Activated CD8-positive, alpha-beta T cell treated with anti-CD3 and anti-CD28 coated beads for 36 hours (primary cell): ENCODE measurements at regions not wholly inside any gene's neighbourhood (a gene's known extent, or its start where the extent isn't known, plus 50 kb on each side); places are given as distances from the start of the nearest gene placed in this dataset.

Experiments used
- ATAC-seq: fragments of 200-7000 bp; cut with Tn5 transposase; one replicate; pipeline ENCODE4 v1.10.0; 2021; ENCODE audit warnings: mild to moderate bottlenecking, moderate library complexity
- CTCF ChIA-PET: fragments of 350-600 bp; sonication (Branson Sonifier 250); formaldehyde crosslinking; loops from one replicate; lab custom pipeline; 2021; ENCODE audit warnings: antibody characterized with exemption; lab: Charles Lee
- POLR2A ChIA-PET: fragments of 350-600 bp; sonication (Branson Sonifier 250); formaldehyde crosslinking; loops from one replicate; lab custom pipeline; 2021; ENCODE audit warnings: antibody characterized with exemption; lab: Charles Lee
- DNase-seq: peaks from one replicate; pipeline ENCODE4 v3.0.0-alpha.2; 2020
- H3K27ac Mint-ChIP-seq: one replicate; pipeline ENCODE4 v1.8.0; 2021; ENCODE audit warnings: mild to moderate bottlenecking, mixed read lengths
- H3K27me3 Mint-ChIP-seq: one replicate; pipeline ENCODE4 v1.8.0; 2021; ENCODE audit warnings: mixed read lengths
- H3K36me3 Mint-ChIP-seq: one replicate; pipeline ENCODE4 v1.8.0; 2021; ENCODE audit warnings: low read depth, mixed read lengths
- H3K4me1 Mint-ChIP-seq: one replicate; pipeline ENCODE4 v1.8.0; 2021; ENCODE audit warnings: low read depth, mixed read lengths
- H3K4me3 Mint-ChIP-seq: one replicate; pipeline ENCODE4 v1.8.0; 2021; ENCODE audit warnings: mild to moderate bottlenecking, moderate library complexity, mixed read lengths
- H3K9me3 Mint-ChIP-seq: one replicate; pipeline ENCODE4 v1.8.0; 2021; ENCODE audit warnings: mixed read lengths
- CTCF ChIP-seq: fragments of 200-600 bp; IDR thresholded peaks from one replicate; pipeline ENCODE4 v1.8.0; 2022; ENCODE audit warnings: antibody characterized with exemption, mild to moderate bottlenecking
- intact Hi-C: fragments of 100-400 bp; cut with micrococcal nuclease; formaldehyde crosslinking; loops from one replicate; pipeline ENCODE4 v1.10.0; 2022

DNA sequence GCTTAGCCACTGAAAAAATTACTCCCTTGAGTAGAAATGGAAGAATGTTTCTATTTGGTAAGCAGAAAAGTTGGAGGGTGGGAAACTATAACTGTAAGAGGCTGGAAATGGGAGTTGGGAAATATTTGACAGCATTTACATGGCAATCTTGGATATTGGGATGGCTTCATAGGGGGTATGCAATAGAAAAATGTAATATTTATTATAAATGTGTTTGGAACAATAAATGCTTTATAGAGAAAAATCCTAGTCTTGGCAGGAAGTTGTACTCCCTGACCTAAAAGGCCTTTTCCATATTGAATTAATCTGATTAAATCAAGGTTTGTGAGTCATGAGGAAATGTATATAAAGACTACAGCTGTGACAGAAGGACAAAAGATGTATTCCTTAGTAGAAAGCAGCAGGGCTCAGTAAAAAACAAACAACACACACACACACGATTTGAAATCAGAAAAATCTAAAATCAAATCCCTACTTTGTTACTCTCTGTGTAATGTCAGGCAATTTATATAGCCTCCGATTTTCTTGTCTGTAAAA is 272.3 kb downstream of the CD109 start:
- ChIA-PET CTCF (interaction anchor here (1.4 to 3.9 kb wide), 2 partner anchors 123 to 1241 kb away, joined by 3 to 22 read pairs; no protein-coding TSS in a partner anchor), POLR2A (no interaction called here)
- no peaks in the 10 kb centered on the region for H3K9me3 Mint-ChIP-seq
- no peak for TF ChIP-seq CTCF
- DNase-seq (no peak), ATAC-seq (no peak)
- H3K36me3 Mint-ChIP-seq, result no peaks in the 10 kb centered on the region
- intact Hi-C loops, result loop anchor here (10.0 kb wide), 1 partner anchor 1237 kb away; the partner anchor contains the start of gene COL12A1
- no peak overlapping the region for H3K27ac Mint-ChIP-seq
- no peaks in the 10 kb centered on the region for H3K4me1 Mint-ChIP-seq
- no peaks in the 10 kb centered on the region for H3K27me3 Mint-ChIP-seq
- H3K4me3 Mint-ChIP-seq, result no peak overlapping the region

DNA sequence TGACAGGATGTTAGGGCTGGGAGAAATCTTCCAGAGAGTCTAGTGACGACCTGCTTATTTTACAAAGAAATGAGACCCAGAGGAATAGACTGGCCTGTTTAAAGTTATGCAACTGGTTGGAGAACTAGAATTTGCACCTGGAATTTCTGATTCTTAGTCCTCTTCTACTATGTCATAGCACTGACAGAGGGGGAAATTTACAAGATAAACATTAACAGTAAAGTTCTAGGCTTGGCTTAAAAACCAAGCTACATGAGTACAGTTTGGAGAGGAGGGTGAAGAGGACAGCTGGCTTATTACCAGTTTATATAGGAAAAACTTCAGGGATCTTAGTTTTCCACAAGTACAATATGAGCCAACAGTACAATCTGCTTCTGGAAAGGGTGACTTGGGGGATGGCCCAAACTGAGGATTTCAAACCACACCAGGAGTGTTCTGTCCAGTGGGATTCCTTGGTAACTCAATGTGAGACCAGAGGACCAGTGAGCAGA is 269.6 kb downstream of the CD109 start:
- Mint-ChIP-seq H3K27ac (no peak overlapping the region), H3K4me1 (no peaks in the 10 kb centered on the region), H3K27me3 (no peaks in the 10 kb centered on the region), H3K9me3 (no peaks in the 10 kb centered on the region), H3K36me3 (no peaks in the 10 kb centered on the region), H3K4me3 (no peak overlapping the region)
- ChIA-PET CTCF (no interaction called here), POLR2A (no interaction called here)
- TF ChIP-seq CTCF, result no peak
- DNase-seq (no peak), ATAC-seq (no peak)
- intact Hi-C loops, result loop anchor here (10.0 kb wide), 1 partner anchor 1239 kb away; the partner anchor contains the start of gene COL12A1

GRCh38 chr6:73964241-73964854 is 268.3 kb downstream of the CD109 start:
- ATAC-seq (no peak), DNase-seq (no peak)
- no peak for TF ChIP-seq CTCF
- H3K4me3 Mint-ChIP-seq, result no peak overlapping the region
- ChIA-PET CTCF (interaction anchor here (0.9 to 1.5 kb wide), 2 partner anchors 21 to 1106 kb away, joined by 3 to 4 read pairs; no protein-coding TSS in a partner anchor), POLR2A (no interaction called here)
- H3K27me3 Mint-ChIP-seq, result no peaks in the 10 kb centered on the region
- intact Hi-C loops, result loop anchor here (10.0 kb wide), 1 partner anchor 1240 kb away; the partner anchor contains the start of gene COL12A1
- H3K27ac Mint-ChIP-seq, result no peak overlapping the region
- H3K9me3 Mint-ChIP-seq, result no peaks in the 10 kb centered on the region
- H3K36me3 Mint-ChIP-seq, result no peaks in the 10 kb centered on the region
- no peaks in the 10 kb centered on the region for H3K4me1 Mint-ChIP-seq

GRCh38 chr6:73962884-73963283 is 266.9 kb downstream of the CD109 start:
- DNase-seq (no peak), ATAC-seq (no peak)
- no peaks in the 10 kb centered on the region for H3K27me3 Mint-ChIP-seq
- no peaks in the 10 kb centered on the region for H3K4me1 Mint-ChIP-seq
- no peaks in the 10 kb centered on the region for H3K36me3 Mint-ChIP-seq
- intact Hi-C loops, result loop anchor here (10.0 kb wide), 1 partner anchor 1242 kb away; the partner anchor contains the start of gene COL12A1
- H3K27ac Mint-ChIP-seq, result no peak overlapping the region
- ChIA-PET POLR2A (no interaction called here), CTCF (no interaction called here)
- H3K4me3 Mint-ChIP-seq, result no peak overlapping the region
- TF ChIP-seq CTCF, result no peak
- no peaks in the 10 kb centered on the region for H3K9me3 Mint-ChIP-seq

- no peaks in the 10 kb centered on the region for H3K27me3 Mint-ChIP-seq
- ATAC-seq (no peak), DNase-seq (no peak)
- no peak overlapping the region for H3K27ac Mint-ChIP-seq
- intact Hi-C loops, result no loop called here
- POLR2A ChIA-PET, result no interaction called here
- CTCF ChIA-PET, result no interaction called here
- no peak for TF ChIP-seq CTCF
- no peaks in the 10 kb centered on the region for H3K4me1 Mint-ChIP-seq
- no peaks in the 10 kb centered on the region for H3K9me3 Mint-ChIP-seq
- H3K4me3 Mint-ChIP-seq, result no peak overlapping the region
- H3K36me3 Mint-ChIP-seq, result no peaks in the 10 kb centered on the region
Measured at GRCh38 chr6:73956305-73956704, 260.3 kb downstream of the CD109 start.
